Endothelial cell (in vitro differentiated cells): ENCODE measurements at regions not wholly inside any gene's neighbourhood (a gene's known extent, or its start where the extent isn't known, plus 50 kb on each side); places are given as distances from the start of the nearest gene placed in this dataset.
"Not testable (repeated sequence)": the region's sequence is repeated elsewhere in the genome, so short reads cannot be mapped to it uniquely, and the experiment has no call there.

Source experiments
- DNase-seq: peaks from one replicate; pipeline ENCODE4 v3.0.0; 2021; ENCODE audit warnings: low spot score
- H3K27ac Mint-ChIP-seq: one replicate; pipeline ENCODE4 v1.8.0; 2021; ENCODE audit warnings: mixed read lengths, inconsistent platforms; ENCODE audit not compliant: unreplicated experiment
- H3K27me3 Mint-ChIP-seq: one replicate; pipeline ENCODE4 v1.8.0; 2021; ENCODE audit warnings: mild to moderate bottlenecking, moderate library complexity, mixed read lengths, inconsistent platforms; ENCODE audit not compliant: unreplicated experiment
- H3K36me3 Mint-ChIP-seq: one replicate; pipeline ENCODE4 v1.8.0; 2021; ENCODE audit warnings: mild to moderate bottlenecking, low read depth, mixed read lengths, inconsistent platforms; ENCODE audit not compliant: unreplicated experiment
- H3K4me1 Mint-ChIP-seq: one replicate; pipeline ENCODE4 v1.8.0; 2021; ENCODE audit warnings: mild to moderate bottlenecking, mixed read lengths, inconsistent platforms; ENCODE audit not compliant: unreplicated experiment
- H3K4me3 Mint-ChIP-seq: one replicate; pipeline ENCODE4 v1.8.0; 2021; ENCODE audit warnings: mild to moderate bottlenecking, mixed read lengths, inconsistent platforms; ENCODE audit not compliant: unreplicated experiment
- H3K9me3 Mint-ChIP-seq: one replicate; pipeline ENCODE4 v1.8.0; 2021; ENCODE audit warnings: mixed read lengths, inconsistent platforms; ENCODE audit not compliant: unreplicated experiment
- CTCF ChIP-seq: fragments of 200-600 bp; sonication (generic); IDR thresholded peaks from one replicate; pipeline ENCODE4 v1.5.0; 2021; ENCODE audit warnings: antibody characterized with exemption; ENCODE audit not compliant: unreplicated experiment

- Mint-ChIP-seq H3K27me3 (no peaks in the 10 kb centered on the region), H3K27ac (no peak overlapping the region), H3K36me3 (no peaks in the 10 kb centered on the region), H3K9me3 (no peaks in the 10 kb centered on the region), H3K4me3 (no peak overlapping the region), H3K4me1 (no peaks in the 10 kb centered on the region)
- TF ChIP-seq CTCF: no peak
- no peak for DNase-seq
These were observed 502.2 kb upstream of the SOX11 start for GRCh38 chr2:5190023-5190422.

- H3K27me3 Mint-ChIP-seq: no peaks in the 10 kb centered on the region
- no peak overlapping the region for H3K27ac Mint-ChIP-seq
- H3K4me1 Mint-ChIP-seq: no peaks in the 10 kb centered on the region
- H3K36me3 Mint-ChIP-seq: no peaks in the 10 kb centered on the region
- no peak for DNase-seq
- no peak for TF ChIP-seq CTCF
- no peak overlapping the region for H3K4me3 Mint-ChIP-seq
- no peaks in the 10 kb centered on the region for H3K9me3 Mint-ChIP-seq
These were observed 496.5 kb upstream of the SOX11 start for GRCh38 chr2:5195636-5196035.

DNA sequence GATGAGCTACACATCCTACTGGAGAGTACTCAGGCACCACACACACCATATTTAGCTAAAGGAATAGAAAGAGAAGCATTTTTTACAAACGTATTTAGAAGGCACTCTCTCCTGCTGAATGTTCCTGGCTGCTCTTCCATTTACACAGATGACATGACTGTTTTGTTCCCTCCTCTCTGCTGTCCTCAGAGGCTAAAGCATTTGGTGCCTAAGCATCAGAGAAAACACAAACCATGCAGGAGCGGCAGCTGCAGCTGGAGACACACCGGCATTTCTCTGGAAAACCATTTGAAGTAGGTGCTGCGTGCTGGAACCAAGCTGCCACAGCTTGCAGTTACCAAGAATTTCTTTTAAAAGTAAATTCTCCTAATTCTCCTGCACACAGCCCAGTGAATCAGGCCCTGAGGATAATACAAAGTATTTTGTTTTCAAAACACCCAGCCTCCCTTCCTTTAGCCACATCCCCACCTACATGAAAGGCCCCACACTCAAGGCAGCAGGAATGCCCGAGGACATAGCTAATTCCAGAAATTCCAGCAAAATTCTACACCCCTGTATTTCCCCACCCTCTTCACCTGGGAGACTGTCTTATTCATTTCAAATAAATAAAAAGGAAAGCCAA is 488.9 kb upstream of the SOX11 start:
- H3K4me3 Mint-ChIP-seq: no peak overlapping the region
- H3K27ac Mint-ChIP-seq: no peak overlapping the region
- no peaks in the 10 kb centered on the region for H3K27me3 Mint-ChIP-seq
- TF ChIP-seq CTCF: no peak
- peaks cover 4% of the 10 kb centered on the region for H3K9me3 Mint-ChIP-seq
- H3K4me1 Mint-ChIP-seq: no peaks in the 10 kb centered on the region
- no peaks in the 10 kb centered on the region for H3K36me3 Mint-ChIP-seq
- DNase-seq: no peak

- not testable (repeated sequence) for H3K27ac Mint-ChIP-seq, H3K36me3 Mint-ChIP-seq, H3K27me3 Mint-ChIP-seq, H3K4me1 Mint-ChIP-seq, DNase-seq, H3K9me3 Mint-ChIP-seq, H3K4me3 Mint-ChIP-seq
These were observed 485.4 kb upstream of the SOX11 start for GRCh38 chr2:5206742-5207141.

- H3K36me3 Mint-ChIP-seq: no peaks in the 10 kb centered on the region
- no peak for TF ChIP-seq CTCF
- H3K27me3 Mint-ChIP-seq: no peaks in the 10 kb centered on the region
- no peaks in the 10 kb centered on the region for H3K4me1 Mint-ChIP-seq
- no peak overlapping the region for H3K27ac Mint-ChIP-seq
- DNase-seq: no peak
- no peaks in the 10 kb centered on the region for H3K9me3 Mint-ChIP-seq
- H3K4me3 Mint-ChIP-seq: no peak overlapping the region
These were observed 476.1 kb upstream of the SOX11 start for GRCh38 chr2:5215989-5216607.
